Lower leg skin (tissue), 3 donors: ENCODE measurements at regions not wholly inside any gene's neighbourhood (a gene's known extent, or its start where the extent isn't known, plus 50 kb on each side); places are given as distances from the start of the nearest gene placed in this dataset.
"Not testable (repeated sequence)": the region's sequence is repeated elsewhere in the genome, so short reads cannot be mapped to it uniquely, and the experiment has no call there.

Experiments
- CTCF ChIP-seq, 3 donors: fragments of 450-650 bp; IDR thresholded peaks; one replicate each; pipeline ENCODE4 v1.5.1; 2016; ENCODE audit warnings: antibody characterized with exemption in 3 of 3, mild to moderate bottlenecking in 3 of 3, moderate library complexity in 2 of 3
- POLR2A ChIP-seq, 2 donors: fragments of 450-650 bp; IDR thresholded peaks; one replicate each; pipeline ENCODE4 v1.6.1; 2016 to 2017; ENCODE audit warnings: antibody characterized with exemption in 2 of 2, mild to moderate bottlenecking in 1 of 2, moderate library complexity in 1 of 2

DNA sequence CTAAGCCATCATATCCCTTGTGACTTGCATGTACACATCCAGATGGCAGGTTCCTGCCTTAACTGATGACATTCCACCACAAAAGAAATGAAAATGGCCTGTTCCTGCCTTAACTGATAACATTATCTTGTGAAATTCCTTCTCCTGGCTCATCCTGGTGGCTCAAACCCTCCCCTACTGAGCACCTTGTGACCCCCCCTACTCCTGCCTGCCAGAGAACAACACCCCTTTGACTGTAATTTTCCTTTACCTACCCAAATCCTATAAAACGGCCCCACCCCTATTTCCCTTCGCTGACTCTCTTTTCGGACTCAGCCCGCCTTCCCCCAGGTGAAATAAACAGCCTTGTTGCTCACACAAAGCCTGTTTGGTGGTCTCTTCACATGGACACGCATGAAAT lies 390.0 kb downstream of the TUSC1 start:
- TF ChIP-seq CTCF, POLR2A (IDR thresholded peaks at IDR 0.05): not testable (repeated sequence)
